ENCODE measurements at regions not wholly inside any gene's neighbourhood (a gene's known extent, or its start where the extent isn't known, plus 50 kb on each side); places are given as distances from the start of the nearest gene placed in this dataset.
A peak's percentile ranks its signal among the peaks of the same experiment; 100 is the strongest.
"Not testable (repeated sequence)": the region's sequence is repeated elsewhere in the genome, so short reads cannot be mapped to it uniquely, and the experiment has no call there.

DNA sequence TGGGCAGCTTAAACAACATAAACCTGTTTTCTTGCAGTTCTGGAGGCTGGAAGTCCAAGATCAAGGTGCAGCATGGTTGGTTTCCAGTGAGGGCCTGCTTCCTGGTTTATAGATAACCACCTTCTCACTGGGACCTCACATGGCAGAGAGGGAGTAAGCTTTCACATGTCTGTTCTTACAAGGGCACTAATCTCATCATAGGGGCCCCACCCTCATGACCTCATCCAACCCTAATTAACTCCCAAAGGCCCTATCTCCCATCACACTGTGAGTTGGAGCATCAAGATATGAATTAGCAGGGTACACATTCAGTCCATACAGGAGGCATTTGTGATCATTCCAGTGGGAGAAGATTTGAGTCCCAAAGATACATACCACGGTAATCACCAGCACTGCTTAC lies 50.5 kb upstream of the GRIN2A start:
- ATAC-seq (no peak), DNase-seq (ENCODE audit: low spot score in 2 of 2) (no peak)
- peaks cover 5 to 6% of the 10 kb centered on the region in 2 donors for H3K36me3 Mint-ChIP-seq
- peaks cover 5 to 12% of the 10 kb centered on the region in 2 donors for H3K9me3 Mint-ChIP-seq
- H3K27ac Mint-ChIP-seq = no peak overlapping the region

DNA sequence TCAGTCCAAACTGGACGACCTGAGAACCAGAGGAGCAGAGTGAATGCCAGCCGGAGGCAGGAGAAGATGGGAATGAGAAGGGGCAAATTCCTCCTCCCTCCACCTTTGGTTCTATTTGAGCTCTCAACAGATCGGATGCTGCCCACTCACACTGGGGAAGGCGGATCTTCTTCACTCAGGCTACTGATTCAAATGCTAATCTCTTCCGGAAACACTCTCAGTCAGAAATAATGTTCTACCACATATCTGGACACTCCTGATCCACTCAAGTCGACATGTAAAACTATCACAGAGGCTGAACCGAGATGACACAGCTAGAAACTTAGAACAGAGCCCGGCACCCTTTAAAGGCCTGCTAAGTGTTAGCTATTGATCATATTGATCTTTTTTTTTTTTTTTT lies 57.4 kb upstream of the GRIN2A start:
- H3K27ac Mint-ChIP-seq = no peak overlapping the region
- DNase-seq (ENCODE audit: low spot score in 2 of 2) (no peak), ATAC-seq (no peak)
- H3K36me3 Mint-ChIP-seq = no peaks in the 10 kb centered on the region
- H3K9me3 Mint-ChIP-seq = no peaks in the 10 kb centered on the region

DNA sequence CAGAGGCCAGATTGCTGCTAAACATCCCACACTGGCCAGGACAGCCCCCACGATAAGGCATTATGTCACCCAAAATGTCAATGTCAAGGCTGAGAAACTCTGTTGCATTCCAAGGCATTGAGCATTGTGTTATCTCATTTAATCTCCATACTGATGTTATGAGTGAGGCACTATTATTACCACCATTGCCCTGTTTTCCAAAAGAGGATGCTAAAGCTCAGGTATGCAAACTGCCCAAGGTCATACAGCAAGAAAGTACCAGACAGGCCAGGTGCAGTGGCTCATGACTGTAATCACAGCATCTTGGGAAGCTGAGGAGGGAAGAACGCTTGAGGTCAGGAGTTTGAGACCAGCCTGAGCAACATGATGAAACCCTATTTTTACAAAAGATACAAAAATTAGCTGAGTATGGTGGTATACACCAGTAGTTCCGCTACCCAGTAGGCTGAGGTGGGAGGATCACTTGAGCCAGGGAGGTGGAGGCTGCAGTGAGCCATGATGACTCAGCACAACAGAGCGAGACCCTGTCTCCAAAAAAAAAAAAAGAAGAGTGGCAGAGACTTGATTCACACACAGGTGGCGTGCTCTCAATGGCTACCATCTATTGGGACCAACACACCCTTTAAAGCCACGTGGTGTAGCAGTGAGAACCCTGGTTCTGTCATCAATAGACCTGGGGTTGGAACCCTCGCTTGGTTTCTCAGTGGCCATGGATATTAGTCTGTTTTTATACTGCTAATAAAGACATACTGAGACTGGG lies 58.8 kb upstream of the GRIN2A start:
- DNase-seq (ENCODE audit: low spot score in 2 of 2) (no peak), ATAC-seq (no peak)
- Mint-ChIP-seq H3K9me3 (no peaks in the 10 kb centered on the region), H3K36me3 (no peaks in the 10 kb centered on the region), H3K27ac (peak overlapping the region in 1 of 2 donors; percentile 19)

DNA sequence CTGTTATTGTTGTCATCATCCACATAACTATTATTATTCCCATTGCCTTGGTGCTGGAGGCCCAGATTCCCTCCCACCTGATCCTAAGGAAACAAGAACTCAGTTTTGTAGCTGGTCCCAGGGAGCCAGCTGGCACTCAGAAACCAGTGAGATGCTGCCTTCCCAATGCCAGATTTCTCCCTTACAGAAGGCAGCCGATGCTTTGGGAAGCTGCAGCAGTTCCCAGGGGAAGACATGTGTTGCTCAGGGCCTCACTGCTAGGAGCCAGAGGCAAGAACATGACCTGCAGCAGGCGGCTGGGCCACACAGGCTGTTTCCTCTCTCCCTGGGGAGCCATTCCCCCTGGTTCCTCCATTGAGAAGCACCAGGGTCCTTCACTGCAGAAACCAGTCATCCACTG lies 59.9 kb upstream of the GRIN2A start:
- no peaks in the 10 kb centered on the region for H3K36me3 Mint-ChIP-seq
- no peaks in the 10 kb centered on the region for H3K9me3 Mint-ChIP-seq
- no peak overlapping the region for H3K27ac Mint-ChIP-seq
- DNase-seq (ENCODE audit: low spot score in 2 of 2) (no peak), ATAC-seq (no peak)

DNA sequence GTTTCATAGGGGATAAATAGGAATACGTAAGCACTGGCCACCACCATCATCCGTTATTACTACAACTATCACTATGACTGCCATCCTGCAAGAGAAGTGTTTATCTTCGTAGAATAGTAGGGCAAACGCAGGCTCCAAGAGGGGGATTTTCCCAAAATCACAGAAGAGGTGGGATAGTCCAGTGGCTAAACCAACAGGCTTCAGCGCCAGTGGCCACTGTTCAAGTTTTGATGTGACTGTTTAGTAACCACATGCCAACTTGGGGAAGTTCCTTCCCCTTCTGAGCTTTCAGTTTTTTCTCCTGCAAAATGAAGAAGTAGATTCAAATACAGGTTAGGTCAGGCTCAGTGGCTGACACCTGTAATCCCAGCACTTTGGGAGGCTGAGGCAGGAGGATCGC lies 60.7 kb upstream of the GRIN2A start:
- Mint-ChIP-seq H3K27ac (no peak overlapping the region), H3K9me3 (no peaks in the 10 kb centered on the region), H3K36me3 (no peaks in the 10 kb centered on the region)
- ATAC-seq (no peak), DNase-seq (ENCODE audit: low spot score in 2 of 2) (no peak)

DNA sequence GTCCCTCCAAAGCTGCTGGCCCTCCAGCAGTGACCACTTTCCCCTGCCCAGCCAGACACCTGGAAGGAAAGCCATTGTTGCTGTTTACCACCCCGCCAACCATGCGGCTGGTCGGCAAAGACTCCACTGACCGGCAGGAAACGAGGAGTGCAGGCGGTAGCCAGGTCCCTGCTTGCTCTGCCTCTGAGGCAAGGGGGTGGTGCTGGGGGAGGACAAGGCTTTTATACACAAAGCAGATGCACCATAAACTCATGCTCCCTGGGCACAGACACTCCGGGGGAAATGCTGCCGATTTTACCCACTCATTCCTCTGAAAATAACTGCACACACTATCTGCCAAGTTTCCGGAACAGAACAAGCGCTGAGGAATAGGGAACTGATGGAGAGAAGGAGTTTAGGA lies 62.8 kb upstream of the GRIN2A start:
- no peak for DNase-seq (ENCODE audit: low spot score in 2 of 2)
- ATAC-seq = no peak
- Mint-ChIP-seq H3K9me3 (no peaks in the 10 kb centered on the region), H3K36me3 (no peaks in the 10 kb centered on the region), H3K27ac (no peak overlapping the region)

DNA sequence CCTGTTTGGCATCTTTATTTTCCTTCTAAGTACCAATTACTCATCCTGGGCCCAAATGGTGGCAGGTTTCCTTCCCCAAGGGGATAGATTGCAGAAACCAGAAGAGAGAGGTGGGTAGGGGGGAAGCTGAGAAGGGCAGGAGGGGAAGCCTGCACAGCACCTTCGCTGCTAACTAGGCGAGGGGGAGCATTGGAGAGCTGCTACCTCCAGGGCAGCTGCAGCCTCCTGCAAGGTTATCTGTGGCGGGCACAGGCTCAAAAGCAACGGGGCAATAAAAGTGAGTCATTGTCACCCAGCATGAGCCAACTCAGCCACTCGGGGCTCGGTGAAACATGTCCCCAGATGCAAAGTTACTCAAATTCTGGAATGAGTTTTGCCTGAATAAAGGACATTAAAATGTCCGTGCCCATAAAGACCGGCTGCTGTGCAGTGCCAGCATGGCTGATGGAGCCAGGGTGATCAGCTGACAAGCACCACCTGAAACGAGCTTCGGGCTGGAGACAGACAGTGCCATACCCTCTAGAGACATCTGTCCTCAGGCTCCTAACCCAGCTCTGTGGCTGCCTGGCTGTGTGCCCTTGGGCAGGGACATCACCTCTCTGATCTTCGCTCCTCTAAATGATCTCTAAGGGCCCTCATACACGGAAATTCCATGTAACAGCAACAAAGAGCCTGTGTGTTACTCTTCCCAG lies 68.1 kb upstream of the GRIN2A start:
- H3K36me3 Mint-ChIP-seq = no peaks in the 10 kb centered on the region
- ATAC-seq (no peak), DNase-seq (ENCODE audit: low spot score in 2 of 2) (no peak)
- no peak overlapping the region for H3K27ac Mint-ChIP-seq
- H3K9me3 Mint-ChIP-seq = no peaks in the 10 kb centered on the region

DNA sequence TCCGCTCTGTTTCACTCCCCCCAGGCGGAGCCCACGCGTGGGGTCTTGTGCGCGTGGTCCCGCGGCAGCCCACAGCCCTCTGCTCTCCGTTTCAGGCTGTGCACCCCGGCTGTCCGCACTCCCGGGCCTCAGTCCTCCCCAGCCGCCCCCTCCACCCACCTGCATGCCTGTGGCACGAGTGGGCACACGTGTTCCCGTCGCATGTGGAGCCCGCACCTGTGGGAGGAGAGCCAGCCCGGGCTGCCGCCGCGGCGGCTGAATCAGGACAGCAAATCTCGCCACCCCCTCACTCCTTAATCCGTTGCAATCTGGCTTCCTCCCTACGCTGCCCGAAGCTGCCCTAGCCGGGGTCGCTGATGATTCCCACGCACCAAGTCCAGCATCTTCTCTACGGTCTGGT lies 69.9 kb upstream of the GRIN2A start:
- H3K36me3 Mint-ChIP-seq = no peaks in the 10 kb centered on the region
- ATAC-seq = no peak
- no peaks in the 10 kb centered on the region for H3K9me3 Mint-ChIP-seq
- DNase-seq (ENCODE audit: low spot score in 2 of 2) = no peak
- no peak overlapping the region for H3K27ac Mint-ChIP-seq

DNA sequence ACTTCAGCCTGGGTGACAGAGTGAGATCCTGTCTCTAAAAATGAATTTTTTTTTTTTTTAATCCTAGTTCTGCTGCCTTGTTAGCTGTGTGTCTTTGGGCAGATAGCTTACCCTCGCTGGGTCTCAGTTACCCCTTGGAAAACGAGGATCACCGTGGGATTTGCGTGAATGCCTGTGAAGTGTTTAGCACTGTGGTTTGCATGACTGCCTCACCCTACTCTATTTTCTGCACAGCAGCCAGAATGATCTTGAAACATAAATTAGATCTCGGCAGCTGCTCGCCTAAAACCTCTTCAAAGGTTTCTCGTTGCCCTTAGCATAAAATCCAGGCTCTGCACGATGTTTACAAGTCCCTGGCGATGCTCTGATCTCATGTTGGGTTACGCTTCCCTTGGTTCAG lies 71.2 kb upstream of the GRIN2A start:
- Mint-ChIP-seq H3K36me3 (no peaks in the 10 kb centered on the region), H3K27ac (no peak overlapping the region), H3K9me3 (no peaks in the 10 kb centered on the region)
- no peak for DNase-seq (ENCODE audit: low spot score in 2 of 2)
- no peak for ATAC-seq

DNA sequence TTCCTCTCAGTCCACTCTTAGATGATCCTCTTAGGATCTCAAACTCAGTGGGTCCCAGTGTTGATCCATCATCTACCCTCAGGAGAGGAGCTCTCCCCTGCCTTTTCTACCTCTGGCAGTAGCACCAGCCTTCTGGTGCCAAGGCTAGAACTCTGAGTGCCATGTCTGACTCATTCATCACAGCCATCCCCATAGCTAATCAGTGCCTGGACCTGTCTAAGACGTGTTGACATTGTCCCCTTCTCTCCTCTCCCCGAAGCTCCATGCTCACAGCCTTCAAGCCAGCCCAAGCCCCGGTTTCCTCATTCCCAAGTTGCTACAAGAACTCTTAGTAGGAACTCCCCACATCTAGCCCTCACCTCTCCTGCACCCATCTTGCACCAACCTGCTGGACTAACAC lies 73.5 kb upstream of the GRIN2A start:
- H3K36me3 Mint-ChIP-seq = no peaks in the 10 kb centered on the region
- no peak for DNase-seq (ENCODE audit: low spot score in 2 of 2)
- no peak overlapping the region for H3K27ac Mint-ChIP-seq
- ATAC-seq = no peak
- no peaks in the 10 kb centered on the region for H3K9me3 Mint-ChIP-seq

DNA sequence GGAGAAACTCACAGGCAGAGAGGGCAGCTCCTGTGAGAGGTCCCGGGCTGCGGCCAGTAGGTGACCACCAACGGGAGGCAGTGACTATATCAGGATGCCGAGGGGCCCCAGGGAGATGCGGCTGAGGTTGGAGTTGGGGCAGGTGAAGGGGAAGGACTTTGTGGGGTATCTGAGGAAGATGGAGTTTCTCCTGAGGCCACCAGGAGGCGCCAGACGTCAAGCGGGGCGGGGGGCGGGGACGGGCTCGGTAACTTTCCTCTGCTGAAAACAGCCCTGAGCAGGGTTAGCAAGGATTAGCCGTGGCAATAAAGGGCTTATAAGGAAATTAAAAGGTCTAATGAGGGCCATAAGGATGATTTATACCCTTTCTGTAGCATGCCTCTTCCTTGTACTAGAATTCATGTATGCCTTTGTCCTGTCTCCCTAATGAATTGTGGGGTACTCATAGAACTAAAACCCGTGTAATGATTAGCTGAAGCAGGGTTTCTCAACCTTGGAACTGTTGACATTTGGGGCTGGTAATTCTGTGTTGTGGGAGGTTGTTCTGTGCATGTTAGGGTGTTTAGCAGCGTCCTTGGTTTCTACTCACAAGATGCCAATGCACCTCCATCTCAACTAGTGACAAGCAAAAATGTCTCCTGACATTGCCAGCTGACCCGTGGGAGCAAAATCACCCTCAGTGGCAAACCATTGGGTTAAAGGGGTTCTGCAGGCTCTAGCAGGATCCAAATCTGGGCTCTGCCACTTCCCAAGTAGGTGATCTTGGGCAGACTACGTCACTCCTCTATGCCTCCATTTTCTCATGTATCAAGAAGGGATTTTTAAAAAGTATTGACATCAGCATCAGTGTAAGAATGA lies 74.8 kb upstream of the GRIN2A start:
- ATAC-seq = peak; percentile 57 to 75
- Mint-ChIP-seq H3K9me3 (no peaks in the 10 kb centered on the region), H3K27ac (no peak overlapping the region), H3K36me3 (no peaks in the 10 kb centered on the region)
- peak in 1 of 2 donors; percentile 39 for DNase-seq (ENCODE audit: low spot score in 2 of 2)

DNA sequence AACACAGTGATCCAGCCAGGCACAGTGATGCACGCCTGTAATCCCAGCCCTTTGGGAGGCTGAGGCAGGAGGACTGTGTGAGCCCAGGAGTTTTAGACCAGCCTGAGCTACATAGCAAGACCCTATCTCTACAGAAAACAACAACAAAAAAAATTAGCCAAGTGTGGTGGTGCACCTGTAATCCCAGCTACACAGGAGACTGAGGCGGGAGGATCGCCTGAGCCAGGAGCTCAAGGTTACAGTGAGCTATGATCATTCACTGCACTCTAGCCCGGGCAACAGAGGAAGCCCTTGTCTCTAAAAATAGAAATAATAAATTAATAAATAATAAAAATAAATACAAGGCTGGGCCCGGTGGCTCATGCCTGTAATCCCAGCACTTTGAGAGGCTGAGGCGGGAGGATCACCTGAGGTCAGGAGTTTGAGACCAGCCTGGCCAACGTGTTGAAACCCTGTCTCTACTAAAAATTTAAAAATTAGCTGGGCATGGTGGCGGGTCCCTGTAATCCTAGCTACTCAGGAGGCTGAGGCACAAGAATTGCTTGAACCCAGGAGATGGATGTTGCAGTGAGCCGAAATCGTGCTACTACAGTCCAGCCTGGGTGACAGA lies 75.5 kb upstream of the GRIN2A start:
- ATAC-seq; H3K27ac Mint-ChIP-seq; H3K9me3 Mint-ChIP-seq; H3K36me3 Mint-ChIP-seq; DNase-seq (ENCODE audit: low spot score in 2 of 2): not testable (repeated sequence)

DNA sequence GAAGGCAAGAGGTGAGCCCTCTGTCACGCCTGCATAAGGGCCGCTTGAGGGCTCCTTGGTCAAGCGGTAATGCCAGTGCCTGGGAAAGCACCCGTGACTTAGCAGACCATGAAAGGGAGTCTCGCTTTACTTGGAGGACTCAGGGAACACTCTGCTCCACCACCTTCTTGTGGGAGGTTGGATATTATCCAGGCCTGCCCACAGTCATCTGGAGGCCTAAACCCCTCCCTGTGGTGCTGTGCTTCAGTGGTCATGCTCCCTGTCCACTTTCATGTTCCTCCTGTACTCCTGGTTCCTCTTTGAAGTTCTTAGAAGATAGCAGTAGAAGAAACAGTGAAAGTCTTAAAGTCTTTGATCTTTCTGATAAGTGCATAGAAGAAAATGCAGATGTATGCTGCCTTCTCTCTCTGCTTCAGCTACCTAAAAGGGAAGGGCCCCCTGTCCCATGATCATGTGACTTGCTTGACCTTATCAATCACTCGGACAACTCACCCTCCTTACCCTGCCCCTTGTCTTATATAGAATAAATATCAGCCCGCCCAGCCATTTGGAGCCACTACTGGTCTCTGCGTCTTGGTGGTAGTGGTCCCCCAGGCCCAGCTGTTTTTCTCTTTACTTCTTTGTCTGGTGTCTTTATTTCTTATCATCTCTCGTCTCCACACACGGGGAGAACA lies 76.8 kb upstream of the GRIN2A start:
- not testable (repeated sequence) for H3K27ac Mint-ChIP-seq; H3K9me3 Mint-ChIP-seq; H3K36me3 Mint-ChIP-seq; ATAC-seq; DNase-seq (ENCODE audit: low spot score in 2 of 2)

DNA sequence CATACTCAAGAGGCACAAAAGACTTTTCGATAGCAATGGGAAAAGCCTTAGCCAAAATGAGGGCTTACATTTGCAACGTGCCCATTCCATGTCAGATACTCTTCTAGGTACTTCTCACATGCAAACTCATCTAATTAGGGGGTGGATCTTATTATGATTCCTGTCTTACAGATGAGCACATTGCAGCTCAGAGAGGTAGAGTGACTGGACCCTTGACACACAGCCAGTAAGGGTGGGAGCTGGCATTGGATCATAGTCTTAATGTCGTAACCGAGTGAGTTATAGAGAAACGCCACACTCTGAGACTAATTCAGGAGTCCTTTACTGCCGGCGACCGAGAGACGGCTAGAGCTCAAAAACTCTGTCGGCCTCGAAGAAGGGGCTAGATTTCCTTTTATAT lies 78.8 kb upstream of the GRIN2A start:
- Mint-ChIP-seq H3K9me3 (no peaks in the 10 kb centered on the region), H3K36me3 (no peaks in the 10 kb centered on the region), H3K27ac (no peak overlapping the region)
- no peak for DNase-seq (ENCODE audit: low spot score in 2 of 2)
- no peak for ATAC-seq

DNA sequence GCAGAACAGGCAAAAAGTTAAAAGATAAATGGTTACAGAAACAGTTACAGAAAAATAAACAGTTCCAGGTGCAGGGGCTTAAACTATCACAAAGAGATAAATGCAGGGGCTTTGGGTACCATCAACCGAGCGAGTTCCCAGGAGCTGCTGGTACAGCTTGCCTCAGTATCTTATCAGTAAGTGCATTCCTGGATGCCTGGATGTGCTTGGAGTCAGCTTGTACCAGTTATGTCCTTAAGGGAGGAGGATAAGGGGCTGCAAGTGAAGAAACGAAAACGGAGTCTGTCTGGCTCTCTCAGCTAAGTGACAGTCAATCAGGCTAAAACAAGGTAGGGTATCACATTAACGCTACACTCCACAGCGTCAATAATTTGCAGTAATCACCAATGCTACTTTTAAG lies 79.3 kb upstream of the GRIN2A start:
- not testable (repeated sequence) for DNase-seq (ENCODE audit: low spot score in 2 of 2); H3K27ac Mint-ChIP-seq; ATAC-seq; H3K36me3 Mint-ChIP-seq; H3K9me3 Mint-ChIP-seq

DNA sequence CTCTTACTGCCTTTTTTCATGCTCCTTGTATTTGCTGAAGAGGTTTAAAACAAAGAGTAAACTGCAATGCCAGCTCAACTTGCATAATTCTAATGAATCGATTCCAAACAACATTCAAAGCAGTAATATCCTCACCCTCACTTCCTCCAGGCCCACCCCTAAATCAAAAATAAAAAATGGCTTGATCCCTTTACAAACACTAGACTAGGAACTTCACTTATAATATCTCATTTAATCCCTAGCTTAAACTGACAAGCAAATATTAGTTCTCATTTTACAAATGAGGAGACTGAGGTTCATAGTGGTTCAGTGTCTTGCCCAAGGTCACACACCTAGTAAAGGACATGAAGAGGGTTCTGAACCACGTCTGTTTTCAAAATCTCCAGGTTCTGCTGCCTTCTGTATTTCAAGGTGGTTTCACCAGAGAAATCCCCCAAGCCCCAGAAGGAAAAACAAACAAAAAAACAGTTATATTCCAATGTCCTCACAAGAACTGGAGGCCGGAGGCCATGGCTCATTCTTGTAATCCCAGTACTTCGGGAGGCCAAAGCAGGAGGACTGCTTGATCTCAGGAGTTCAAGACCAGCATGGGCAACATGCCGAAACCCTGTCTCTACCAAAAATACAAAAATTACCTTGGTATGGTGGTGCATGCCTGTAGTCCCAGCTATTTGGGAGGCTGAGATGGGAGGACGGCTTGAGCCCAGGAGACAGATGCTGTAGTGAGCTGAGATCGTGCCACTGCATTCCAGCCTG lies 80.3 kb upstream of the GRIN2A start:
- no peak for ATAC-seq
- H3K27ac Mint-ChIP-seq = no peak overlapping the region
- no peaks in the 10 kb centered on the region for H3K9me3 Mint-ChIP-seq
- no peaks in the 10 kb centered on the region for H3K36me3 Mint-ChIP-seq
- no peak for DNase-seq (ENCODE audit: low spot score in 2 of 2)
